MM.1S (cell line): ENCODE measurements at regions not wholly inside any gene's neighbourhood (a gene's known extent, or its start where the extent isn't known, plus 50 kb on each side); places are given as distances from the start of the nearest gene placed in this dataset.

Source experiments
- EZH2 ChIP-seq: fragments of 300-600 bp; sonication (generic); optimal IDR thresholded peaks from 2 replicates; pipeline ENCODE3; 2017; ENCODE audit warnings: low read depth, mild to moderate bottlenecking, antibody characterized with exemption, low read length, mixed read lengths
- EZH2phosphoT487 ChIP-seq: fragments of 300-600 bp; sonication (generic); IDR thresholded peaks from 2 replicates; pipeline ENCODE4 v1.6.1; 2018; ENCODE audit warnings: antibody characterized with exemption, low read length
- TF ChIP-seq, protein P1 (sequence below): fragments of 300-600 bp; sonication (generic); IDR thresholded peaks from 2 replicates; pipeline ENCODE4 v1.5.1; 2016; ENCODE audit warnings: antibody characterized with exemption, low read length, mixed read lengths

DNA sequence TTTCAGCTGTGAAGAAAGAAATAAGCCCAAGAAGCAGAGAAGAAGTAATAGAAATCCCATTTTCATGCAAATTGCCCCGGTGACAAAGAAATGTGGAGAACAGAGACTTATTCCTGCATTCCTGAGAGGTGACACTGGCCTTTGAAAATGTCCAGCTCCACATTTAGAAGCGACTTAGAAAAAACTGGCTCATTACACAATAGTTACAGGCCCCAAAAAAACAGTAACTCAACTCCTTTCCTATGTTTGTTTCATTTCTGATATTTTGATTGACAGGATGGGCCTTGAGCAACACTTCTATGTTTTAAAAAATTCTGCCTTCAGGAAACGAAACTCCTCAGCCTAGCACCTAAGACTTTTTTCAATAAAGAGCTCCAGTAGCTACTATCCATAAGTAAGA lies 726.9 kb upstream of the TENM4 start:
- TF ChIP-seq, protein P1, sequence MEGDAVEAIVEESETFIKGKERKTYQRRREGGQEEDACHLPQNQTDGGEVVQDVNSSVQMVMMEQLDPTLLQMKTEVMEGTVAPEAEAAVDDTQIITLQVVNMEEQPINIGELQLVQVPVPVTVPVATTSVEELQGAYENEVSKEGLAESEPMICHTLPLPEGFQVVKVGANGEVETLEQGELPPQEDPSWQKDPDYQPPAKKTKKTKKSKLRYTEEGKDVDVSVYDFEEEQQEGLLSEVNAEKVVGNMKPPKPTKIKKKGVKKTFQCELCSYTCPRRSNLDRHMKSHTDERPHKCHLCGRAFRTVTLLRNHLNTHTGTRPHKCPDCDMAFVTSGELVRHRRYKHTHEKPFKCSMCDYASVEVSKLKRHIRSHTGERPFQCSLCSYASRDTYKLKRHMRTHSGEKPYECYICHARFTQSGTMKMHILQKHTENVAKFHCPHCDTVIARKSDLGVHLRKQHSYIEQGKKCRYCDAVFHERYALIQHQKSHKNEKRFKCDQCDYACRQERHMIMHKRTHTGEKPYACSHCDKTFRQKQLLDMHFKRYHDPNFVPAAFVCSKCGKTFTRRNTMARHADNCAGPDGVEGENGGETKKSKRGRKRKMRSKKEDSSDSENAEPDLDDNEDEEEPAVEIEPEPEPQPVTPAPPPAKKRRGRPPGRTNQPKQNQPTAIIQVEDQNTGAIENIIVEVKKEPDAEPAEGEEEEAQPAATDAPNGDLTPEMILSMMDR: no peak
- TF ChIP-seq EZH2: no peak
- no peak for TF ChIP-seq EZH2phosphoT487
